ENCODE measurements at regions not wholly inside any gene's neighbourhood (a gene's known extent, or its start where the extent isn't known, plus 50 kb on each side); places are given as distances from the start of the nearest gene placed in this dataset.
"Not testable (repeated sequence)": the region's sequence is repeated elsewhere in the genome, so short reads cannot be mapped to it uniquely, and the experiment has no call there.

- H3K4me3 Mint-ChIP-seq, result no peak overlapping the region
- H3K9me3 Mint-ChIP-seq, result peaks cover 46% of the 10 kb centered on the region
These were observed 202.1 kb upstream of the ARHGAP42 start for GRCh38 chr11:100484948-100485347.

GRCh38 chr11:100498780-100499179 lies 188.3 kb upstream of the ARHGAP42 start:
- Mint-ChIP-seq H3K9me3 (peaks cover 32% of the 10 kb centered on the region), H3K27ac (no peak overlapping the region), H3K27me3 (ENCODE audit: low read depth) (no peaks in the 10 kb centered on the region), H3K4me1 (ENCODE audit: low read depth) (no peaks in the 10 kb centered on the region), H3K36me3 (ENCODE audit: low read depth) (no peaks in the 10 kb centered on the region), H3K4me3 (no peak overlapping the region)
- DNase-seq (ENCODE audit: low spot score), result no peak

More at GRCh38 chr11:100484948-100485347, 202.1 kb upstream of the ARHGAP42 start:
- Mint-ChIP-seq H3K27me3 (ENCODE audit: low read depth) (no peaks in the 10 kb centered on the region), H3K27ac (no peak overlapping the region), H3K4me1 (ENCODE audit: low read depth) (no peaks in the 10 kb centered on the region), H3K36me3 (ENCODE audit: low read depth) (no peaks in the 10 kb centered on the region)
- no peak for DNase-seq (ENCODE audit: low spot score)

- Mint-ChIP-seq H3K4me3 (no peak overlapping the region), H3K4me1 (ENCODE audit: low read depth) (no peaks in the 10 kb centered on the region), H3K9me3 (peaks cover 31% of the 10 kb centered on the region), H3K36me3 (ENCODE audit: low read depth) (no peaks in the 10 kb centered on the region), H3K27me3 (ENCODE audit: low read depth) (no peaks in the 10 kb centered on the region), H3K27ac (no peak overlapping the region)
- no peak for DNase-seq (ENCODE audit: low spot score)
These were observed 185.6 kb upstream of the ARHGAP42 start for GRCh38 chr11:100501450-100501849.

- H3K4me1 Mint-ChIP-seq (ENCODE audit: low read depth), result no peaks in the 10 kb centered on the region
- no peak for DNase-seq (ENCODE audit: low spot score)
- H3K36me3 Mint-ChIP-seq (ENCODE audit: low read depth), result no peaks in the 10 kb centered on the region
- H3K9me3 Mint-ChIP-seq, result peaks cover 30% of the 10 kb centered on the region
- no peak overlapping the region for H3K4me3 Mint-ChIP-seq
- no peaks in the 10 kb centered on the region for H3K27me3 Mint-ChIP-seq (ENCODE audit: low read depth)
- H3K27ac Mint-ChIP-seq, result no peak overlapping the region
These were observed 174.6 kb upstream of the ARHGAP42 start for GRCh38 chr11:100512475-100512874.

- H3K36me3 Mint-ChIP-seq (ENCODE audit: low read depth), result no peaks in the 10 kb centered on the region
- H3K4me3 Mint-ChIP-seq, result no peak overlapping the region
- H3K9me3 Mint-ChIP-seq, result peaks cover 41% of the 10 kb centered on the region
- DNase-seq (ENCODE audit: low spot score), result no peak
- H3K4me1 Mint-ChIP-seq (ENCODE audit: low read depth), result no peaks in the 10 kb centered on the region
- no peak overlapping the region for H3K27ac Mint-ChIP-seq
- no peaks in the 10 kb centered on the region for H3K27me3 Mint-ChIP-seq (ENCODE audit: low read depth)
These were observed 172.0 kb upstream of the ARHGAP42 start for GRCh38 chr11:100515087-100515486.

GRCh38 chr11:100525197-100525596 lies 161.9 kb upstream of the ARHGAP42 start:
- H3K27ac Mint-ChIP-seq, result no peak overlapping the region
- H3K27me3 Mint-ChIP-seq (ENCODE audit: low read depth), result no peaks in the 10 kb centered on the region
- no peak for DNase-seq (ENCODE audit: low spot score)
- H3K4me3 Mint-ChIP-seq, result no peak overlapping the region
- no peaks in the 10 kb centered on the region for H3K36me3 Mint-ChIP-seq (ENCODE audit: low read depth)
- H3K9me3 Mint-ChIP-seq, result peaks cover 36% of the 10 kb centered on the region
- H3K4me1 Mint-ChIP-seq (ENCODE audit: low read depth), result no peaks in the 10 kb centered on the region

- Mint-ChIP-seq H3K27ac (no peak overlapping the region), H3K36me3 (ENCODE audit: low read depth) (no peaks in the 10 kb centered on the region), H3K9me3 (peaks cover 35% of the 10 kb centered on the region), H3K4me1 (ENCODE audit: low read depth) (no peaks in the 10 kb centered on the region), H3K4me3 (no peak overlapping the region), H3K27me3 (ENCODE audit: low read depth) (no peaks in the 10 kb centered on the region)
- DNase-seq (ENCODE audit: low spot score), result no peak
These were observed 161.5 kb upstream of the ARHGAP42 start for GRCh38 chr11:100525635-100526034.

GRCh38 chr11:100528872-100529416 lies 158.1 kb upstream of the ARHGAP42 start:
- Mint-ChIP-seq H3K4me1 (ENCODE audit: low read depth) (no peaks in the 10 kb centered on the region), H3K9me3 (peaks cover 50% of the 10 kb centered on the region), H3K36me3 (ENCODE audit: low read depth) (no peaks in the 10 kb centered on the region), H3K4me3 (no peak overlapping the region), H3K27me3 (ENCODE audit: low read depth) (no peaks in the 10 kb centered on the region), H3K27ac (no peak overlapping the region)
- DNase-seq (ENCODE audit: low spot score), result no peak

- not testable (repeated sequence) for DNase-seq (ENCODE audit: low spot score); H3K4me1 Mint-ChIP-seq (ENCODE audit: low read depth); H3K36me3 Mint-ChIP-seq (ENCODE audit: low read depth); H3K27me3 Mint-ChIP-seq (ENCODE audit: low read depth); H3K27ac Mint-ChIP-seq; H3K4me3 Mint-ChIP-seq
- peaks cover 33% of the 10 kb centered on the region for H3K9me3 Mint-ChIP-seq
These were observed 155.8 kb upstream of the ARHGAP42 start for GRCh38 chr11:100531290-100531689.

GRCh38 chr11:100536979-100537378 lies 150.1 kb upstream of the ARHGAP42 start:
- H3K27ac Mint-ChIP-seq, result no peak overlapping the region
- no peaks in the 10 kb centered on the region for H3K27me3 Mint-ChIP-seq (ENCODE audit: low read depth)
- no peak overlapping the region for H3K4me3 Mint-ChIP-seq
- H3K36me3 Mint-ChIP-seq (ENCODE audit: low read depth), result no peaks in the 10 kb centered on the region
- H3K9me3 Mint-ChIP-seq, result peaks cover 8% of the 10 kb centered on the region
- no peaks in the 10 kb centered on the region for H3K4me1 Mint-ChIP-seq (ENCODE audit: low read depth)
- DNase-seq (ENCODE audit: low spot score), result no peak

GRCh38 chr11:100543386-100543785 lies 143.7 kb upstream of the ARHGAP42 start:
- Mint-ChIP-seq H3K4me1 (ENCODE audit: low read depth) (no peaks in the 10 kb centered on the region), H3K4me3 (no peak overlapping the region), H3K27me3 (ENCODE audit: low read depth) (no peaks in the 10 kb centered on the region), H3K27ac (no peak overlapping the region), H3K36me3 (ENCODE audit: low read depth) (no peaks in the 10 kb centered on the region), H3K9me3 (no peaks in the 10 kb centered on the region)
- DNase-seq (ENCODE audit: low spot score), result no peak

- no peaks in the 10 kb centered on the region for H3K27me3 Mint-ChIP-seq (ENCODE audit: low read depth)
- no peak for DNase-seq (ENCODE audit: low spot score)
- no peaks in the 10 kb centered on the region for H3K9me3 Mint-ChIP-seq
- no peaks in the 10 kb centered on the region for H3K4me1 Mint-ChIP-seq (ENCODE audit: low read depth)
- H3K27ac Mint-ChIP-seq, result no peak overlapping the region
- no peak overlapping the region for H3K4me3 Mint-ChIP-seq
- no peaks in the 10 kb centered on the region for H3K36me3 Mint-ChIP-seq (ENCODE audit: low read depth)
These were observed 141.5 kb upstream of the ARHGAP42 start for GRCh38 chr11:100545556-100545955.

- Mint-ChIP-seq H3K36me3 (ENCODE audit: low read depth) (no peaks in the 10 kb centered on the region), H3K4me3 (no peak overlapping the region), H3K27ac (no peak overlapping the region), H3K27me3 (ENCODE audit: low read depth) (no peaks in the 10 kb centered on the region), H3K4me1 (ENCODE audit: low read depth) (no peaks in the 10 kb centered on the region), H3K9me3 (no peaks in the 10 kb centered on the region)
- no peak for DNase-seq (ENCODE audit: low spot score)
These were observed 141.1 kb upstream of the ARHGAP42 start for GRCh38 chr11:100545970-100546369.

- no peak for DNase-seq (ENCODE audit: low spot score)
- Mint-ChIP-seq H3K4me1 (ENCODE audit: low read depth) (no peaks in the 10 kb centered on the region), H3K36me3 (ENCODE audit: low read depth) (no peaks in the 10 kb centered on the region), H3K27me3 (ENCODE audit: low read depth) (no peaks in the 10 kb centered on the region), H3K4me3 (no peak overlapping the region), H3K27ac (no peak overlapping the region), H3K9me3 (no peaks in the 10 kb centered on the region)
These were observed 140.4 kb upstream of the ARHGAP42 start for GRCh38 chr11:100546714-100547113.

- H3K27me3 Mint-ChIP-seq (ENCODE audit: low read depth), result no peaks in the 10 kb centered on the region
- no peaks in the 10 kb centered on the region for H3K36me3 Mint-ChIP-seq (ENCODE audit: low read depth)
- no peaks in the 10 kb centered on the region for H3K4me1 Mint-ChIP-seq (ENCODE audit: low read depth)
- H3K9me3 Mint-ChIP-seq, result no peaks in the 10 kb centered on the region
- no peak for DNase-seq (ENCODE audit: low spot score)
- no peak overlapping the region for H3K27ac Mint-ChIP-seq
- no peak overlapping the region for H3K4me3 Mint-ChIP-seq
These were observed 136.8 kb upstream of the ARHGAP42 start for GRCh38 chr11:100550298-100550697.
